SK-N-SH (cell line): ENCODE measurements at regions not wholly inside any gene's neighbourhood (a gene's known extent, or its start where the extent isn't known, plus 50 kb on each side); places are given as distances from the start of the nearest gene placed in this dataset.
"Not testable (repeated sequence)": the region's sequence is repeated elsewhere in the genome, so short reads cannot be mapped to it uniquely, and the experiment has no call there.

Experiments used
- CTCF ChIA-PET: fragments of 300-600, 350-600 bp; formaldehyde crosslinking; extraction: SDS; loops from one replicate; lab custom pipeline; 2021; lab: Yijun Ruan, JAX
- POLR2A ChIA-PET: fragments of 350-600 bp; sonication (Branson Sonifier 250); formaldehyde crosslinking; extraction: SDS; loops from one replicate; lab custom pipeline; 2020; ENCODE audit warnings: antibody characterized with exemption, inconsistent platforms; lab: Yijun Ruan, JAX
- DNase-seq: peaks from one replicate; pipeline ENCODE4 v3.0.0; 2012
- H2AFZ ChIP-seq: fragments of 200-600 bp; sonication (generic); 2 replicates; pipeline ENCODE4 v1.8.1; 2016; ENCODE audit warnings: antibody characterized with exemption, mild to moderate bottlenecking, low read depth
- H3F3A ChIP-seq: fragments of 200-600 bp; sonication (generic); replicated peaks from 2 replicates; pipeline ENCODE3; 2016; ENCODE audit warnings: antibody characterized with exemption, mild to moderate bottlenecking; ENCODE audit not compliant: insufficient read depth
- H3K27ac ChIP-seq, 2 experiments: fragments of 200-500 bp in 1 of 2; fragments of 200-600 bp in 1 of 2; sonication (Bioruptor generic) in 1 of 2; sonication (generic), shearing (Covaris generic) in 1 of 2; 2 replicates each; pipeline versions ENCODE4 v1.5.1 to v1.6.1; 2014 to 2016; ENCODE audit warnings: low read depth in 2 of 2, inconsistent platforms in 1 of 2, low read length in 1 of 2, mild to moderate bottlenecking in 1 of 2, mixed read lengths in 1 of 2
- H3K27me3 ChIP-seq: fragments of 200-600 bp; sonication (generic), shearing (Covaris generic); 2 replicates; pipeline ENCODE4 v1.6.1; 2016; ENCODE audit warnings: mixed run types; ENCODE audit not compliant: insufficient read depth
- H3K36me3 ChIP-seq, 2 experiments: fragments of 200-500 bp in 1 of 2; fragments of 200-600 bp in 1 of 2; sonication (Bioruptor generic) in 1 of 2; sonication (generic) in 1 of 2; replicated peaks in 1 of 2; 2 replicates each; pipeline versions ENCODE3 to v1.5.1; 2014 to 2016; ENCODE audit warnings: low read length in 1 of 2, mild to moderate bottlenecking in 1 of 2; ENCODE audit not compliant: insufficient read depth in 2 of 2, control insufficient read depth in 1 of 2
- H3K4me1 ChIP-seq, 2 experiments: fragments of 200-500 bp in 1 of 2; fragments of 200-600 bp in 1 of 2; sonication (Bioruptor generic) in 1 of 2; sonication (generic), shearing (Covaris generic) in 1 of 2; 2 replicates each; pipeline versions ENCODE4 v1.5.1 to v1.6.1; 2014 to 2016; ENCODE audit warnings: low read depth in 1 of 2, low read length in 1 of 2, mixed run types in 1 of 2; ENCODE audit not compliant: insufficient read depth in 2 of 2, control insufficient read depth in 1 of 2
- H3K4me2 ChIP-seq: fragments of 200-600 bp; sonication (generic), shearing (Covaris generic); 2 replicates; pipeline ENCODE4 v1.6.1; 2017; ENCODE audit warnings: mixed run types
- H3K4me3 ChIP-seq, 2 experiments: fragments of 200-500 bp in 1 of 2; fragments of 200-600 bp in 1 of 2; sonication (Bioruptor generic) in 1 of 2; sonication (generic), shearing (Covaris generic) in 1 of 2; 2 replicates each; pipeline versions ENCODE4 v1.5.1 to v1.8.1; 2014 to 2016; ENCODE audit warnings: low read depth in 2 of 2, inconsistent platforms in 1 of 2, low read length in 1 of 2, mild to moderate bottlenecking in 1 of 2, mixed read lengths in 1 of 2, moderate library complexity in 1 of 2
- H3K79me2 ChIP-seq: fragments of 200-600 bp; sonication (generic); 2 replicates; pipeline ENCODE4 v1.8.1; 2017; ENCODE audit warnings: mild to moderate bottlenecking; ENCODE audit not compliant: insufficient read depth
- H3K9ac ChIP-seq: fragments of 200-600 bp; sonication (generic); 2 replicates; pipeline ENCODE4 v1.6.1; 2017; ENCODE audit warnings: mixed run types
- H3K9me2 ChIP-seq: fragments of 200-600 bp; sonication (generic); 2 replicates; pipeline ENCODE4 v1.6.1; 2017; ENCODE audit warnings: mixed run types
- H3K9me3 ChIP-seq: fragments of 200-600 bp; sonication (generic); 2 replicates; pipeline ENCODE4 v1.6.1; 2017; ENCODE audit warnings: mixed run types, mild to moderate bottlenecking, moderate library complexity
- H4K20me1 ChIP-seq: fragments of 200-600 bp; sonication (generic); 2 replicates; pipeline ENCODE4 v1.6.1; 2017; ENCODE audit warnings: mild to moderate bottlenecking, mixed run types; ENCODE audit not compliant: insufficient read depth
- CHD2 ChIP-seq: fragments of 150-350 bp; IDR thresholded peaks from 2 replicates; pipeline ENCODE4 v1.6.1; 2018; ENCODE audit warnings: low read length; ENCODE audit not compliant: partially characterized antibody
- EP300 ChIP-seq, 2 experiments: IDR thresholded peaks; 2 replicates each; pipeline versions ENCODE4 v1.4.0 to v1.6.1; 2012; ENCODE audit warnings: borderline replicate concordance in 1 of 2, low read depth in 1 of 2, low read length in 1 of 2
- IRF3 ChIP-seq: fragments of 150-350 bp; IDR thresholded peaks from 2 replicates; pipeline ENCODE4 v1.6.1; 2016; ENCODE audit warnings: mild to moderate bottlenecking, low read depth, low read length
- NRF1 ChIP-seq: IDR thresholded peaks from 2 replicates; pipeline ENCODE4 v1.6.1; 2012; ENCODE audit warnings: low read depth, mild to moderate bottlenecking, low read length
- POLR2AphosphoS5 ChIP-seq: IDR thresholded peaks from 2 replicates; pipeline ENCODE4 v1.6.1; 2012; ENCODE audit warnings: low read depth, low read length
- RCOR1 ChIP-seq: fragments of 150-350 bp; IDR thresholded peaks from 2 replicates; pipeline ENCODE4 v1.6.1; 2017; ENCODE audit warnings: antibody characterized with exemption, low read length
- SIN3A ChIP-seq: IDR thresholded peaks from 2 replicates; pipeline ENCODE4 v1.6.1; 2012; ENCODE audit warnings: low read depth, mild to moderate bottlenecking, low read length, moderate library complexity, borderline replicate concordance
- SMC3 ChIP-seq: IDR thresholded peaks from 2 replicates; pipeline ENCODE4 v1.6.1; 2012; ENCODE audit warnings: low read depth, low read length, improper control_type of control experiment
- TAF1 ChIP-seq: IDR thresholded peaks from 2 replicates; pipeline ENCODE4 v1.6.1; 2012; ENCODE audit warnings: low read depth, mild to moderate bottlenecking, low read length, moderate library complexity, borderline replicate concordance
- TEAD4 ChIP-seq: IDR thresholded peaks from 2 replicates; pipeline ENCODE4 v1.4.0; 2012; ENCODE audit warnings: mild to moderate bottlenecking, borderline replicate concordance; ENCODE audit not compliant: insufficient read depth
- WGBS: methylation state at CpG from one replicate; pipeline ENCODE4 v1.1.6; 2017; ENCODE audit warnings: low lambda C conversion rate; 5-methylcytosine and 5-hydroxymethylcytosine counted together

GRCh38 chr21:32823296-32823695 is 51.7 kb upstream of the PAXBP1 start:
- H3K27ac ChIP-seq, H3K9me2 ChIP-seq, CTCF ChIA-PET, H3K9ac ChIP-seq, H3K4me2 ChIP-seq, H3K4me3 ChIP-seq, H3K4me1 ChIP-seq, H3K9me3 ChIP-seq, DNase-seq, H3K27me3 ChIP-seq, H3K79me2 ChIP-seq, H2AFZ ChIP-seq, H3K36me3 ChIP-seq, POLR2A ChIA-PET, H4K20me1 ChIP-seq, H3F3A ChIP-seq: not testable (repeated sequence)
- WGBS, result 47% methylated on average over 1 of the region's 1 CpG

GRCh38 chr21:32824950-32825349 is 53.4 kb upstream of the PAXBP1 start:
- Histone ChIP-seq H3F3A (no peaks in the 10 kb centered on the region), H3K36me3 (no peaks in the 10 kb centered on the region), H3K9me2 (no peaks in the 10 kb centered on the region), H3K4me3 (no peak overlapping the region), H3K4me1 (no peaks in the 10 kb centered on the region), H3K9ac (no peak overlapping the region), H4K20me1 (no peaks in the 10 kb centered on the region), H2AFZ (no peak overlapping the region), H3K4me2 (no peak overlapping the region), H3K79me2 (no peaks in the 10 kb centered on the region), H3K27ac (no peak overlapping the region), H3K9me3 (no peaks in the 10 kb centered on the region), H3K27me3 (no peaks in the 10 kb centered on the region)
- ChIA-PET CTCF (interaction anchor here (0.6 to 2.5 kb wide), 5 partner anchors 12 to 54 kb away, joined by 3 to 9 read pairs (median 7); partner anchors contain the start of gene PAXBP1), POLR2A (no interaction called here)
- TF ChIP-seq SIN3A (no peak), CHD2 (no peak), POLR2AphosphoS5 (no peak), RCOR1 (no peak), NRF1 (no peak), IRF3 (no peak), TEAD4 (no peak), TAF1 (no peak), EP300 (IDR thresholded peaks at IDR 0.05; ENCODE audit: borderline replicate concordance in 1 of 2, low read depth in 1 of 2, low read length in 1 of 2) (no peak), SMC3 (no peak)
- no peak for DNase-seq
- WGBS, result 26% methylated on average over 1 of the region's 1 CpG
